ENCODE measurements at regions not wholly inside any gene's neighbourhood (a gene's known extent, or its start where the extent isn't known, plus 50 kb on each side); places are given as distances from the start of the nearest gene placed in this dataset.

GRCh38 chr20:2223558-2224367 is 72.0 kb upstream of the TGM3 start:
- no peak for TF ChIP-seq CTCF (conservative IDR thresholded peaks at IDR 0.05)
- TF ChIP-seq EZH2 (IDR thresholded peaks at IDR 0.05; ENCODE audit: low read depth) = no peak

Data from PC-9 (cell line).